ENCODE measurements at regions not wholly inside any gene's neighbourhood (a gene's known extent, or its start where the extent isn't known, plus 50 kb on each side); places are given as distances from the start of the nearest gene placed in this dataset.
A peak's percentile ranks its signal among the peaks of the same experiment; 100 is the strongest.
"Not testable (repeated sequence)": the region's sequence is repeated elsewhere in the genome, so short reads cannot be mapped to it uniquely, and the experiment has no call there.

- ATAC-seq: no peak
- no peak for DNase-seq
- intact Hi-C loops (cut with DNase I): no loop called here
Measured at GRCh38 chr9:117839862-117840261, 135.7 kb downstream of the TLR4 start.

- DNase-seq; intact Hi-C loops (cut with DNase I); ATAC-seq: not testable (repeated sequence)
Measured at GRCh38 chr9:117851836-117852461, 147.7 kb downstream of the TLR4 start.

- no peak for ATAC-seq
- intact Hi-C loops (cut with DNase I): no loop called here
- no peak for DNase-seq
Measured at GRCh38 chr9:117858561-117858960, 154.4 kb downstream of the TLR4 start.

DNA sequence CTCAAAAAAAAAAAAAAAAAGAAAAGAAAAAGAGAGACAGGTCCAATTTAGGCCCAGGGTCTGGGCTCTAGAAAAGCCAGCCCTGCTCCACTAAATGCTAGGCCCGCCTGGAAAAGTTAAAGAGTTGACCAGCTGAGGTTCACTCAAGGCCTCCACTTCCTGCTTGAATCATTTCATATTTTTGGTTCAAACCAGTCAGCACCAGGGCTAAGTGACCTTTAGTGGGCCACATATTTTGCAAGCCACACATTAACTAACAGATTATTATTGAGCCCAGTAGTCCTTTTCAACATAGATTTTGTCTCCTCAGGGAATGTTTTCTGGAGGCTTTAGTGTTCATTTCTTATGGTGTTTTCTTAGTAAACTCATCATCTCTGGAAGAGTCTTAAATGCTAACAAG lies 156.6 kb downstream of the TLR4 start:
- no peak for DNase-seq
- peak in 1 of 2 donors; percentile 47 for ATAC-seq
- intact Hi-C loops (cut with DNase I): no loop called here

DNA sequence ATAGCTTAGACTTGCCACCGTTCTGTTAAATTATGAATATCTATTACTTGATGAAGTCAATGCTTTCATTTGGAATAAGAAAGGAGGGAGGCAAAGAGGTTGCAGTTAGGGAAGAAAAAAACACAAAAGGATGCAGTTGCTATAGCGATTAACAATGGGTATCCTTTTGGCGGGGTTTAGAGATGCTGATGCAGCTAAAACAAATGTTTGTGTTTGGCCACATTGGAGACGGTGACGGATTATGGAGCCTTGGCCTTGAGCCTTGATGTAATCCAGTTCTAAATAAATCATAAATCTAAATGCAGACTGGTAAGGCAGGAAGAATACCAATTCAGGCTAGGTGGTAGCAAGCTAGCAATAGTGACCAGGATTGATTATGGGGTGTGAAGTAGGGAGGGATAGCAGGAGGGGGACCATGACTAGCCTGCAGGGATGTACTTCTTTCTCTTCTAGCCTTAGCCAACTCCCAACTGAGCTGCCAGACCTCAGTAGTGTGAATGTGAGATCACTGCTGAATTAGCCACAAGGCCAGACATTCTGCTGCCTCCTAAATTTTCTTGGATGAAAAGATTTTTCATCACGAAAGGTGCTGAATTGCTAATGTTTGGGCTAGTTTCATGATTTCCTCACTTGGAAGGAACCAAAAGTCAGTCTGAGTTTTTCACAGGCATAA lies 160.3 kb downstream of the TLR4 start:
- DNase-seq (no peak), ATAC-seq (no peak)
- intact Hi-C loops (cut with DNase I): no loop called here

- ATAC-seq: no peak
- no peak for DNase-seq
- intact Hi-C loops (cut with DNase I): no loop called here
Measured at GRCh38 chr9:117868594-117868993, 164.4 kb downstream of the TLR4 start.

- DNase-seq: no peak
- no peak for ATAC-seq
- intact Hi-C loops (cut with DNase I): no loop called here
Measured at GRCh38 chr9:117869287-117869686, 165.1 kb downstream of the TLR4 start.

GRCh38 chr9:117869712-117870111 lies 165.5 kb downstream of the TLR4 start:
- ATAC-seq (no peak), DNase-seq (no peak)
- intact Hi-C loops (cut with DNase I): no loop called here

DNA sequence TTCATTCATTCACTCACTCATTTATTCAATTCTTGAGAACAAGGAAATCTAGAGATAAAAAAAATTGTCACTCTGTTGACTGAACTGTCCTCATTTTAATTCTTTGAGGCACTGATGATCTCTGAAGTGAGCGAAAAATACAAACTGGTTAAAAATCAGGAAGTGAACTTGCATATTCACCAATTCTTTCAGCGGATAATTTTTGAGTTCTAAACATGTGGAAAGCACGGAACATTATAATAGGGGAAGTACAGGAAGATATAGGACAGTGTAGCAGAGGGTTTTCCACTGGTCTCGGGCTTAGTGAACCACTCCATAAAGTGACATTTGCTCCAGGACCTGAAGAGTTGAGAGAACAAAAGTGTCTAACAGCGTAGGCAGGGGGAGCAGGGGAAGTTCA lies 169.5 kb downstream of the TLR4 start:
- intact Hi-C loops (cut with DNase I): no loop called here
- DNase-seq (no peak), ATAC-seq (no peak)

DNA sequence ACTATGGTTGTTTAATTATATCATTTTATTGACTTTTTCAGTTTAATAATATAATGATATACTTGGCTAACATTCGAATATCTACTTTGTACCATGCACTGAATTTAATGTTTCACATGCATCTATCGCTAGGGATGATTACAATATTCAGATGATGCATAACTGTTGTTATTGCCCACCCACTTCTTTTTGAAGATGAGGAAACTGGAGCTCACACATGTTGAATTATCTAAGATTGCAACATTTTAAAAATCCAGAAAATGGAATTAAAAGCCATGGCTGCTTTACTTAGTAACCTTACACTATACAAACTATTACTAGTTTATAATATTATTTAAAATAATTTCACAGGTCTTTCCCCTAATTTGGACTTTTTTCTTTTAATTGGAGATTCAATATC lies 171.7 kb downstream of the TLR4 start:
- DNase-seq (no peak), ATAC-seq (no peak)
- intact Hi-C loops (cut with DNase I): no loop called here

GRCh38 chr9:117882171-117882570 lies 178.0 kb downstream of the TLR4 start:
- ATAC-seq (no peak), DNase-seq (no peak)
- intact Hi-C loops (cut with DNase I): no loop called here

GRCh38 chr9:117886616-117887015 lies 182.4 kb downstream of the TLR4 start:
- ATAC-seq: no peak
- intact Hi-C loops (cut with DNase I): no loop called here
- no peak for DNase-seq

GRCh38 chr9:117887383-117887782 lies 183.2 kb downstream of the TLR4 start:
- DNase-seq (no peak), ATAC-seq (no peak)
- intact Hi-C loops (cut with DNase I): no loop called here

GRCh38 chr9:117887941-117888340 lies 183.7 kb downstream of the TLR4 start:
- intact Hi-C loops (cut with DNase I): no loop called here
- DNase-seq (no peak), ATAC-seq (no peak)

GRCh38 chr9:117903453-117903852 lies 199.2 kb downstream of the TLR4 start:
- no peak for ATAC-seq
- DNase-seq: no peak
- intact Hi-C loops (cut with DNase I): no loop called here

GRCh38 chr9:117906763-117907162 lies 202.6 kb downstream of the TLR4 start:
- DNase-seq (no peak), ATAC-seq (no peak)

GRCh38 chr9:117907420-117907819 lies 203.2 kb downstream of the TLR4 start:
- intact Hi-C loops (cut with DNase I): loop anchor here in 1 of 2 donors (2.0 kb wide), 1 partner anchor 63 kb away; no protein-coding TSS in a partner anchor
- no peak for ATAC-seq
- no peak for DNase-seq

More at GRCh38 chr9:117906763-117907162, 202.6 kb downstream of the TLR4 start:
- intact Hi-C loops (cut with DNase I): loop anchor here in 1 of 2 donors (2.0 kb wide), 1 partner anchor 62 kb away; no protein-coding TSS in a partner anchor

DNA sequence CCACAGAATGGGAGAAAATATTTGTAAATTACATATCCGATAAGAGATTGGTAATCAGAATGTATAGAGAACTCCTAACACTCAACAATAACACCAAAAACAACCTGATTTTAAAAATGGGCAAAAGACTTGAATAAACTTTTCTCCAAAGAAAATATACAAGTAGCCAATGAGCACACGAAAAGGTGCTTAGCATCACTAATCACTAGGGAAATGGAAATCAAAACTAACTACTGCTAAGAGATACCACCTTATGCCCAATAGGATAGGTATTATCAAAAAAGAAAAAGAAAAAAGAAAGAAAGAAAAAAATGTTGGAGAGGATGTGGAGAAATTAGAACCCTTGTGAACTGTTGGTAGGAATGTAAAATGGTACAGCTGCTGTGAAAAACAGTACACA lies 212.1 kb downstream of the TLR4 start:
- DNase-seq (no peak), ATAC-seq (no peak)
- intact Hi-C loops (cut with DNase I): no loop called here

DNA sequence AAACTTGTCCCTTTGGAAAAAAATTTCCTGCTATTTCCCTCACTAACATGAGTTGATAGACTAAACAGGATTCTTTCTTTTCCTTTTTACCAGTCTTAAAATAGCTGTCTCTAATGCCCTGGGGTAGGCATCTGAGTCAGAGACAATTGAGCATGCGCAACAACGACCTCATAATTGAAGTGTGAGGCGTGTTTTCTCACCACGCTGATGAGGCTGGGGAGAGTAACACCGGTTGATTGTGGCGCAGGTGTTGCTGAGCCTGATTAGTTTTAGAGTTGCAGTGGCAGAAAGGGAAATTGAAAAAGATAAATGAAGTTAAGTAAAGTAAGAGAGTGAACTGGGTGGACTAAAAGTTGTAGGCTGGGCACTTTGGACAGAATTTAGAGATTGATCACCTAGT lies 213.7 kb downstream of the TLR4 start:
- no peak for DNase-seq
- ATAC-seq: no peak
- intact Hi-C loops (cut with DNase I): no loop called here

GRCh38 chr9:117919538-117919937 lies 215.3 kb downstream of the TLR4 start:
- DNase-seq: no peak
- intact Hi-C loops (cut with DNase I): no loop called here
- ATAC-seq: no peak

DNA sequence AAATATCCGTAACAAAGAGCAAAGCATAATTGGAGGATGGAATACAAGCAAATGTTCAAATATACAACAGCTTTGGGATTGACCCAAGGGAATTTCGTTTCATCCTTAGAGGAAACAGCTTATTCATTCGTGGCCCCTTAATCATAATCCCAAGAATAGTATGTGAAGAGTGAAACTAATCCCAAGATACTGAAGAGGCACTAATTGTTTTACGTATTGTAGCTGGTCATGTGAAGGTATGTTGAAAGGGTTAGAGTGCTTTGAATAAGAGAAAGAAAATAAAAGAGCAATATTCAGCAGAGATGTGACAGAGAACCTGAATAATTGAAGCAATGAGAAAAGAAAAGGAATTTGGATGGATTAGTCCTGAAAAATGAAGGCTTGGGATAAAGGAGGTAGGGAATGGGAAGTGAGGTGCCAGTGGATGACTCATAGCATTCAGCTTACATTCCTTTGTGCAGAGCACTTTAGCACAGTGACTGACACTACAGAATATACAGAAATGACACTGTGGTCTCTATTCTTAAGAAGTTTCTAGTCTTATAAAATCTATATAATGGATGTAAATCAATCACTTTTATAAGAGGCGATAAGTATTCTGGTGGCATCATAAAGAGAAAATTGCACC lies 221.9 kb downstream of the TLR4 start:
- no peak for DNase-seq
- no peak for ATAC-seq
- intact Hi-C loops (cut with DNase I): no loop called here
